ENCODE measurements at regions not wholly inside any gene's neighbourhood (a gene's known extent, or its start where the extent isn't known, plus 50 kb on each side); places are given as distances from the start of the nearest gene placed in this dataset.
"Not testable (repeated sequence)": the region's sequence is repeated elsewhere in the genome, so short reads cannot be mapped to it uniquely, and the experiment has no call there.

DNA sequence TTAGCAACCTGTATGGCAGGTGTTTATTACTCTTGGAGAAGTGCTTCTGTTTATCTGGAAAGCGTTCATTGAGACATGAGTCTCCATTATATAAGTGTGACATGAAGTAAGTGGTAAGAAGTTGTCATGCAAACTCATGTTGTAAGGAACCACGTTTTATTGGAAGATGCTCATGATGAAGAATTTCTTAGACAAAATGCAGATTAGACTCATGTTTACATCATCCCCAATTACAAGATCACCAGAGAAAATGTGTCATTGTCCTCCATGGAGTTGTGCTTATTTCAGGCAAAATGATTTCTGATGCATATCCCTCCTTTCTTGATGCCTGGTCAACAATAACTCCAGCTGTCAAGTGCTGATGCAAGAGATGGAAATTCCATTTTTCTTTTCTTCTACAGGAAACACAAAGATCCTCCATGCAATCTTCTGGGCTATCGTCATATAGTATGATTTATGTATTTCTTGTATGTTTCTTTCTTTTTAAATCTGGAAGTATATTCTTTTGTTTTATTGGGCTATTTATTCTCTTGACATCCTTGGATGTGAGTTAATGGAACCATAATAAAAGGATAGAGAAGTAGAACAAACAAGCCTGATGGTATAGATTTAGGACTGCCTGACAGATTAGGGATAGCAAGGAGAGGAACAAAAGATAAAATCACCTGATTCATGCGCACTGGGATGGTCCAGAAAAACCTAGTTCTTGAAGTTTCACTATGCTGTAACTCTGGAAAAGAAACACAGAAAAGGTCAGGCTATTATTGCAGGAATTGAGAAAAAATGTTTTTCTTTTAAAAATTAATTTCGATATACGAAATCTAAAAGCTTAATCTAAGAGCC is 50.7 kb upstream of the DIAPH3 start:
- DNase-seq (ENCODE audit: low spot score), result no peak

DNA sequence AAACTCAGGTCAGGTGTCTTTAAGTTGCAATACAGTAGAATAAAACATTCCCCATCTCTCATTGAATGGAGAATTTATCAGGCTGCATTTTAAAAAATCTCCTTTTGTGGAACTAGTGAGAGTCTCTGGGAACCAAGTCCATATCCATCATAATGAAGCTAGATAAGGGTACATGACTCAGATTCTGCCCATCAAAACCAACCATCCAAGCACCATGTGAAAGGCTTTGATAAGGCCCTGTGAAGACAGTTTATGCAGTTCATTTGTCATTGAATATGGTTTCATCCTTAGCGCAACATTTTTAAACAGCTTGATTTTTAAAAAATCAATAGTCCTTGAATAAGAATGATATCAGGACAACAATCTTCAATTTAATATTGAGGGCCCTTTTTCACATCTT is 56.3 kb upstream of the DIAPH3 start:
- no peak for DNase-seq (ENCODE audit: low spot score)

GRCh38 chr13:60221581-60221980 is 57.9 kb upstream of the DIAPH3 start:
- no peak for DNase-seq (ENCODE audit: low spot score)

DNA sequence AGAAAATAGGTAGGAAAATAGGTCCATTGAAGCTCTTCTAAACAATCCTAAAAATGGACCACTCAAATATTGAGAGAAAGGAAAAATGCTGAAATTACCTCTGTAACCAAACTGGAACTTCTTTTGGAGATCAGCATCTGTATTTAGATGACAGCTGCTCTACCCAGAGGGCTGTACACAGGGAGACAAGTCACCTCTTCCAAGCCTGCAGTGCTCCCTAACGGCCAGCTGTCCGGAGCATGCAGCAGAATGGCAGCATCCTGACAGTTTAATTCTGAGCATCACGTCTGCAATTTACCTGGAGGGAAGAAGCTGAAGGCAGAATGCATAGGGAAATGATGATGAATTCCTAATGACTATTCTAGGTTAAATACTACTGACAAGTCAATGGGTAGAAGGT is 62.8 kb upstream of the DIAPH3 start:
- no peak for DNase-seq (ENCODE audit: low spot score)

DNA sequence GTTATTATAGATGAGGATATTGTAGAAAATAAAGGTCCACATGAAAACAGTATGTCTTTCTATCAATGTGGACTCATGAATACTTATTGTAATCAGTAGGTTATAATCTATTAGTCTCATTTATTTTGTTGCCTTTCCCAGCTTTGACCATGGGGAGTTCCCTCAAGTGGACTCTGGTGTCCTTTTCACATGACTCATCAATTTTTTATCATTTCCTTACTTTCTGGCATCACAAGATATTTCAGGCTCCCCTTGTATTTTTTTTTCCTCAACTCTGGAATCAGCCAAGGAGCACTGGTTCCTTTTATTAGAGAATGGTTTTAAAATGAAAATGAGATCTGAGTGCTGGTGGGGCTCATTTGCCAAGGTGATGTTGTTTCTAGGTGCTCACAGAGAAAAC is 63.4 kb upstream of the DIAPH3 start:
- DNase-seq (ENCODE audit: low spot score), result peak; percentile 9

GRCh38 chr13:60229708-60230272 is 66.1 kb upstream of the DIAPH3 start:
- DNase-seq (ENCODE audit: low spot score), result no peak

GRCh38 chr13:60230593-60230992 is 66.9 kb upstream of the DIAPH3 start:
- no peak for DNase-seq (ENCODE audit: low spot score)

DNA sequence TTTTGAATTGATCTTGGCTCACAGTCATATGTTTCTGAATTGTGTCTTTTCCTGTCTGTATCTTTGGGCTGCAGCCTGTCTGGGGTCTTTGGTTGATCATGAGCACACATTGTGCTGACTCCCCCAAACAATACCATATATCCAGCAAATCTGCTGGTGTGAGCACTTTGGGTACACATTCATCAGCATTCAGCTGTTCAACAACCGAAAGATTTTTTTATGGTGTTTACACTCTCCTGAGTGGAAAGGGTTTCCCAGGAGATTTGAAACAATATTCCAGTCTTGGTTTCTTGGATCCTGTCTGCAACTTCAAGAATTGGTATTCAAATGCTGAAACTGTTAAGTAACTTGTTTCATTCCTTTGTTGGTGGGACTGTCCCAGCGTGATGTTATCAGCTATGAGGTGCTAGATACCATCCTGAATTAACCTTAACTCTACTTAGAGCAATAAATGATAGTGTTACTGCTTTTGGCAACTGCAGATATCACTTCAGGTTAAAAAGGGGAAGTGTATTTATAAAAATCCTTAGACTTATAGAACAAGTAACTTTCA is 78.4 kb upstream of the DIAPH3 start:
- DNase-seq (ENCODE audit: low spot score), result no peak

DNA sequence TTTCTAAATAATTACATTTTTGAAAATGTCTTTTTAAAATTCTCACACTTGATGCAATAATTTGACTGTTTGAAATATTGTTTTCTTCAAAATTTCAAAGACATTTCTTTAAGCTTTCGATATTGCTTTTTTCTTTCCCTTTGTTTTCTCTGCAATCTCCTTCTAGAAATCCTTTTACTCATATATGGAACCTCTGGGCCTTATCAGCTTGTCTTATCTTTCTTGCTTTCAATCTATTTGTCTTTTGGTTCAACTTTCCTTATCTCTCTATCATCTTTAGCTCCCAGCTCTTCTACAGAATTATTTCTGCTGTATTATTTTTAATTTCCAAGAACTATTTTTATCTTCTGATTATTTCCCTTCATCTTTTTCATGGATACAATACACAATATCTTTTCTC is 80.7 kb upstream of the DIAPH3 start:
- no peak for DNase-seq (ENCODE audit: low spot score)

- not testable (repeated sequence) for DNase-seq (ENCODE audit: low spot score)
Measured at GRCh38 chr13:60251419-60251818, 87.7 kb upstream of the DIAPH3 start.

GRCh38 chr13:60258349-60258748 is 94.6 kb upstream of the DIAPH3 start:
- DNase-seq (ENCODE audit: low spot score), result no peak

- DNase-seq (ENCODE audit: low spot score), result no peak
Measured at GRCh38 chr13:60260440-60260839, 96.7 kb upstream of the DIAPH3 start.

DNA sequence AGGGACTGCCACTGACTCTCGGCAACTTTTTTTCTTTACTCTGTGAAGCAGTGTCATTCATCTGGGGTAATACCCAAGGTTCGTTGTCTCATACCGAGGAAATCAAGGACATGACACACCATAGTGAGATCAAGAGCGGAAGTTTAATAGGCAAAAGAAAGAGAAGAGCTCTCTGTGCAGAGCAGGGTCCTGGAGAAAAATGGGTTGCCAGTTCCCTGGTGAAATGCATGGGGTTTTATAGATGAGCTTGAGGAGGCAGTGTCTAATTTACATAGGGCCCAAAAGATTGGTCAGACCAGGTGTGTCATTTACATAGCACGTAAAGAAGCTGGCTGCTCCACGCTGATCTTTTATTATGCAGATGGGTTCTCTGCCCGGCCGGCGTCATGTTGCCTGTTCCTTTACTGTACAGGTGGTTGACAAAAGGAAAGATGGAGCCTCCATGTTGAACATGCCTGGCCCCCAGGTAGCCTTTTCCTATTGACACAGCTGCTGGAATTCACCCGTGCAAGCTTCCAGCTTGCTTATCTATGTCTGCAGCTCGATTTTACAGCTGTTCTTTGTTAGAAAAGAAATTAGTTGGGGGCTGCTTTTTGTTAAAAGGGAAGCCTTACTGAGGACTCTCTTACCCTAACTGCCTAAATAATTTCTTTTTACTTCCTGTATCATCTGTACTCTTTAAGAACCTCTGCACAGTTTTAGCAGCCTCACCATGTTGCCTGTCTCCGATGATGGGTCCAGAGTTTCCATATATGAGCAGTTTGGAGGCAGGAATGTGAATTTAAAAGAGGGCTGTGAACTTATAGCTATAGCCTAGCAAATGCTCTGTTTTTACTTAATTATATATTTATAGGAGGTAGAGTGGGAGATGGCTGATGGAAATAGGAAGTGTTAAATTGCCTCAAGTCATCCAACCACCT is 98.0 kb upstream of the DIAPH3 start:
- DNase-seq (ENCODE audit: low spot score), result no peak

- DNase-seq (ENCODE audit: low spot score), result no peak
Measured at GRCh38 chr13:60265566-60265965, 101.8 kb upstream of the DIAPH3 start.

DNA sequence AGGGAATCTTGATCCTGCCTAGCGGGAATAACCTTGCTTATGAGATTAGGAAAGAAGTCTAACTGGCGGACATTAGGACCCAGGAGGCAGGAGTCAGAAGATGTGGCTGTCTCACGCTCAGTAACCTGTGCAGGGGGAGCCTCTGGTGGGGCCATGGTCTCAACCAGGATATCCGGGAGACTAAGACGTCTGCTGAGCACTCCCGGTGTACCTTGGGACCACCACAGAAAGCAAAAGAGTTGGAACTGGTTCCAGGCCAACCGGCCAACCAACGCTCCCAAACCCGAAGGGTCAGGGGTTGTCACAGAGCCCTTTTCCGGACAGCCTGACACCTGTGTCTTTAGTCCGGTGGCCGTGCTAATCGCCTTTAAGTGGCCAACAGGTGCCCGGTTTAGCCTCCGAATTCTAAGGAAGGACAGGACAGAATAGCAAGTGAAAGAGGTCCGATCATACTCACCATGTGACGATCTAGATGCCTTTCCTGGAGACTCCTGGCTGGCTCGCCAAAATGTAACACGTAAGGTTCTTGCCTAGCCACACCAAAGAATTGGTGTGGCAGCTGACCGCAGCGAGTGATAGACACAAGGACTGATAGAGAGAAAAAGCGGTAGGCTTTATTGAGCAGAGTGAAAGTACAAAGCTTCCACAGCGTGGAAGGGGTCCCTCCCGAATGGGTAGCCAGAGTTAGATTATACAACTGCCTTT is 103.9 kb upstream of the DIAPH3 start:
- no peak for DNase-seq (ENCODE audit: low spot score)

DNA sequence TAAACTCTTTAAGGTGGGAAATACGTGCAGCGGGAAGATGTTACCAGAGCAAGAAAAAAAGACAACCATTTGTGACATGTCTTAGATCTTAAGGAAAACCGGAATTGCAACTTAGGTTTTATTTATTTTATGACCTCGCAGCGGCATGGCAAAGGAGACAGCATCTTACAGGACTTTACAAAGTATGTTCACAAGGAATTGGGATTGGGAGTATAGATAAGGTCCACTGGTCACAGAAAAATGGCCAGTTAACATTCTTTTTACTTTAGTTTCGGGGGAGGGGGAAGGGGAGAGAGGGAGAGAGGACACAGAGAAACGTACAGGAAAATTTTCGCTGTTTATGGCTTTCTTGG is 104.5 kb upstream of the DIAPH3 start:
- no peak for DNase-seq (ENCODE audit: low spot score)

DNA sequence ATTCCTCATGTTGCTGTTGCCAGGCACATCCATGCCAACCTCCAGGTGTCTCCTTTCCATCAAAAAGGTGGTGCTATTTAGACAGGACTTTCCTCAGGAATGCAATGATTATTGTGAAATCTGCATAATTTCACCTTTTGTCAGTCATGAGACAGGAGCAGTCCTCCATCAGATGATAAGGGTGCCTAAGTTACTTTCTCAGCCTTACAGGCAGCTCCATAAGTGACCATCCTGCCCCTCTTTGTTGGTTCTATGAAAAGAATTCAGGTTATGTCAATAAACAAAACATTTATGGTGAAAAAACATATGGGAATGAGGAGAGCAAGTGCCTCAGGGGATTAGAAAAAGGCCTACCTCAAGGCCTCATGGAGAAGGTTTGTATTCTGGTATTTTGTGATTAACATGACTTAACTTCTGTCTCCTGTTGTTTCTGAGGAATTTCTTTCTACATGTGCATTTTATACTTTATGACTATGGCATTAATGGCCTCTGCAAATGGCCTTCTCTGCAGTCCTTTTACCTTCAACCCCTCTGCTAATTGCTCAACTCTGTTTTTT is 110.3 kb upstream of the DIAPH3 start:
- DNase-seq (ENCODE audit: low spot score), result no peak

DNA sequence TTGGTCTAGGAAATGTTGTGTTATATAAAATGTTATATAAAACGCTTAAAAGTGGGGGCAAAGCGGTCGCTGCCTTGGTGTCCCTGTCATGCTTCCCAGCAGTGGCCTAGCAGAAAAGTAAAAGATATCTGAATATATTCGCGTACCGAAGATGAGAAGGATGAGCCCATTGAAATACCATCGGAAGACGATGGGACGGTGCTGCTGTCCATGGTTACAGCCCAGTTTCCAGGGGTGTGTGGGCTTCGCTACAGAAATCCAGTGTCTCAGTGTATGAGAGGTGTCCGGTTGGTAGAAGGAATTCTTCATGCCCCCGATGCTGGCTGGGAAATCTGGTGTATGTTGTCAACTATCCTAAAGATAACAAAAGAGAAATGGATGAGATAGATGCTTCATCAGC is 110.9 kb upstream of the DIAPH3 start:
- no peak for DNase-seq (ENCODE audit: low spot score)

GRCh38 chr13:60275208-60275607 is 111.5 kb upstream of the DIAPH3 start:
- no peak for DNase-seq (ENCODE audit: low spot score)

DNA sequence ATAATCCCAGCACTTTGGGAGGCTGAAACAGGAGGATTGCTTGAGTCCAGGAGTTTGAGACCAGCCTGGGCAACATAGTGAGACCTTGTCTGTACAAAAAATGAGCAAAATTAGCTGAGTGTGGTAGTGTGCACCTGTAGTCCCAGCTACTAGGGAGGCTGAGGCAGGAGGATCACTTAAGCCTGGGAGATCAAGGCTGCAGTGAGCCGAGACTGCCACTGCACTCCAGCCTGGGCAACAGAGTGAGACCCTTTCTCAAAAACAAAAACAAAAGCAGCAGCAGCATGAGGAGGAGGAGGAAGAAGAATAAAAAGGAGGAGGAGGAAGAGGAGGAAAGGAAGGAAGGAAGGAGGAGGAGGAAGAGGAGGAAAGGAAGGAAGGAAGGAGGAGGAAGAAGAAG is 116.5 kb upstream of the TDRD3 start:
- not testable (repeated sequence) for DNase-seq (ENCODE audit: low spot score)

DNA sequence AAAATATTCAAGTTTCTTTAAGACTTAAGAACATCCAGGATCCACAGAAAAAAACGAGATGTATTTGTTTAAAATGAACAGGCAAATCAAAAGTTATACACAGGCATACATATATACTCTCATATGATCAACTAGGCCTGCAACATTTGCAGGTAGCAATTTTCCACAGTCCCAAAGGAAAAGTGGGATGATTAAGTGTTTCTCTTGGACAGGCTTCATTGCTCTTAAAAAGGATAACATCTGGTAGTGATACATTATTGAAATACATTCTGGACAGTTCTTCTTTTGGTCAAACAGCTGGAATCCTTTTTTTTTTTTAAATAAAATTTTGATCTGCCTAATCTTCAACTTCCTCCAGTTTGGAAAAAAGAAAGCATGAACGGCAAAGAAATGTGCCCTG is 114.8 kb upstream of the TDRD3 start:
- DNase-seq (ENCODE audit: low spot score), result no peak

- DNase-seq (ENCODE audit: low spot score), result no peak
Measured at GRCh38 chr13:60282708-60283107, 114.3 kb upstream of the TDRD3 start.
